ENCODE measurements at regions not wholly inside any gene's neighbourhood (a gene's known extent, or its start where the extent isn't known, plus 50 kb on each side); places are given as distances from the start of the nearest gene placed in this dataset.

DNA sequence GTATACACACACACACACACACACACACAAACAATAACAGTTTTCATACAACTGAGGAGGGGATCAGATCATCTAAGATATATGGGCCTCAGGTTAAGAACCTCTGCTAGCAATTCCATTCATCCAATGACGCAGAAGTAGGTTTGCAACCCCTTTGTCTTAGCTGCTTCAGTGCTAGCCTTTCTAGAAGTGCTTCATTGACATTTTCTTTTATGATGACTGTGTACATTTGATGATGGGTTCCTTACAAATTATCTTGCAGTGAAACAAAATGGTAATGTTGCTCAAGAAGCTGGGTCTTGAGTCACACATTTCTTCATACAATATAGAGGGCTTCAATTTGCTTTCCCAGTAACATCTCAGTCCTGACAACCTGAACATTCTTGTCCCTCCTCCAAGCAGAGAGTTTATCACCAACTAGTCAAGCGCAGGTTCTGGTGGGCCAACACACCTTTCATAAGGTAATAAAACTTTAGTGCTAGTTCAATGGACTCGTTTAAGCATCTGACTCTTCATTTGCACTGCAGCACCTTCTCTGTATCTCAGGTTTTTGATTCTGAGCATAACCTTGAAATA lies 269.5 kb downstream of the CNTN3 start:
- no peak overlapping the region for H3K9ac ChIP-seq (ENCODE audit: low read length)
- no peaks in the 10 kb centered on the region for H3K9me3 ChIP-seq (ENCODE audit: low read length)
- H3K4me3 ChIP-seq (ENCODE audit: low read length) = no peak overlapping the region
- no peaks in the 10 kb centered on the region for H3K9me2 ChIP-seq (ENCODE audit: insufficient read depth, low read length)
- H3K36me3 ChIP-seq (ENCODE audit: insufficient read depth, low read length) = no peaks in the 10 kb centered on the region
- H2AFZ ChIP-seq (ENCODE audit: low read depth, low read length) = no peak overlapping the region
- H3K4me2 ChIP-seq (ENCODE audit: low read length) = no peak overlapping the region
- no peak overlapping the region for H3K27ac ChIP-seq (ENCODE audit: low read length)
- no peaks in the 10 kb centered on the region for H3K79me2 ChIP-seq (replicated peaks; ENCODE audit: insufficient read depth, low read length)
- TF ChIP-seq REST (IDR thresholded peaks at IDR 0.05; ENCODE audit: borderline replicate concordance) = no peak
- TF ChIP-seq MXI1 (conservative IDR thresholded peaks at IDR 0.05; ENCODE audit: poor library complexity, severe bottlenecking) = no peak
- no peak for TF ChIP-seq POLR2AphosphoS5 (IDR thresholded peaks at IDR 0.05)
- TF ChIP-seq SMC3 (conservative IDR thresholded peaks at IDR 0.05; ENCODE audit: poor library complexity) = no peak
- TF ChIP-seq RAD21 (conservative IDR thresholded peaks at IDR 0.05) = no peak
- TF ChIP-seq TAF1 (IDR thresholded peaks at IDR 0.05; ENCODE audit: low read depth) = no peak
- no peak for TF ChIP-seq EP300 (conservative IDR thresholded peaks at IDR 0.05; ENCODE audit: poor library complexity, severe bottlenecking)
- no peak for TF ChIP-seq EZH2 (IDR thresholded peaks at IDR 0.05; ENCODE audit: borderline replicate concordance, insufficient read depth, low read length, poor library complexity, severe bottlenecking)
- no peak for TF ChIP-seq CTCF (IDR thresholded peaks at IDR 0.05; ENCODE audit: poor library complexity, severe bottlenecking)
- no peaks in the 10 kb centered on the region for H3K27me3 ChIP-seq (ENCODE audit: insufficient read depth, low read depth, low read length)
- H4K20me1 ChIP-seq (ENCODE audit: insufficient read depth) = no peaks in the 10 kb centered on the region
- H3F3A ChIP-seq (ENCODE audit: insufficient read depth, low read length, poor library complexity, severe bottlenecking) = no peaks in the 10 kb centered on the region

DNA sequence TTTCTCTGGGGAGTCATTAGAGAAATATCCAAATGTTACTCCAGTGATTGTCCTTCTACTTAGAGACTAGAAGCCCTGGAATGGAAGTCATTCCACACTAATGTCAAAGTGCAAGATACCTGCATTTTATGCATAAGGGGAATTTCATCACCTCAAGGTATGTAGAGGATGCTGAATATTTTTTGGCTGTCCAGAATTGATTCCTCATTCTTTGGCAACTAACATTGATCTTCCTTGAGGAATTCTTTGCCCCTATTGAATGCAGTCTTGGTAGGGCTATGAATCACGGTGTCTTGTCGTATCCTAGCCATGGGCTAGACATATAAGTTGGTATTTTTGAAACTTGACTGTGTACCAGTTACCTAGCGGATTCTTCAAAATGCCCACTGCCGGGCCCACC lies 271.1 kb downstream of the CNTN3 start:
- no peak for TF ChIP-seq EZH2 (IDR thresholded peaks at IDR 0.05; ENCODE audit: borderline replicate concordance, insufficient read depth, low read length, poor library complexity, severe bottlenecking)
- TF ChIP-seq EP300 (conservative IDR thresholded peaks at IDR 0.05; ENCODE audit: poor library complexity, severe bottlenecking) = no peak
- TF ChIP-seq CTCF (IDR thresholded peaks at IDR 0.05; ENCODE audit: poor library complexity, severe bottlenecking) = no peak
- no peak for TF ChIP-seq MXI1 (conservative IDR thresholded peaks at IDR 0.05; ENCODE audit: poor library complexity, severe bottlenecking)
- no peak for TF ChIP-seq TAF1 (IDR thresholded peaks at IDR 0.05; ENCODE audit: low read depth)
- no peak for TF ChIP-seq POLR2AphosphoS5 (IDR thresholded peaks at IDR 0.05)
- H3F3A ChIP-seq (ENCODE audit: insufficient read depth, low read length, poor library complexity, severe bottlenecking) = no peaks in the 10 kb centered on the region
- no peak overlapping the region for H3K9ac ChIP-seq (ENCODE audit: low read length)
- no peaks in the 10 kb centered on the region for H4K20me1 ChIP-seq (ENCODE audit: insufficient read depth)
- no peaks in the 10 kb centered on the region for H3K36me3 ChIP-seq (ENCODE audit: insufficient read depth, low read length)
- H3K9me3 ChIP-seq (ENCODE audit: low read length) = no peaks in the 10 kb centered on the region
- H3K27ac ChIP-seq (ENCODE audit: low read length) = no peak overlapping the region
- H2AFZ ChIP-seq (ENCODE audit: low read depth, low read length) = no peak overlapping the region
- no peak overlapping the region for H3K4me2 ChIP-seq (ENCODE audit: low read length)
- no peaks in the 10 kb centered on the region for H3K27me3 ChIP-seq (ENCODE audit: insufficient read depth, low read depth, low read length)
- H3K79me2 ChIP-seq (replicated peaks; ENCODE audit: insufficient read depth, low read length) = no peaks in the 10 kb centered on the region
- H3K9me2 ChIP-seq (ENCODE audit: insufficient read depth, low read length) = no peaks in the 10 kb centered on the region
- no peak overlapping the region for H3K4me3 ChIP-seq (ENCODE audit: low read length)
